ENCODE measurements at regions not wholly inside any gene's neighbourhood (a gene's known extent, or its start where the extent isn't known, plus 50 kb on each side); places are given as distances from the start of the nearest gene placed in this dataset.

DNA sequence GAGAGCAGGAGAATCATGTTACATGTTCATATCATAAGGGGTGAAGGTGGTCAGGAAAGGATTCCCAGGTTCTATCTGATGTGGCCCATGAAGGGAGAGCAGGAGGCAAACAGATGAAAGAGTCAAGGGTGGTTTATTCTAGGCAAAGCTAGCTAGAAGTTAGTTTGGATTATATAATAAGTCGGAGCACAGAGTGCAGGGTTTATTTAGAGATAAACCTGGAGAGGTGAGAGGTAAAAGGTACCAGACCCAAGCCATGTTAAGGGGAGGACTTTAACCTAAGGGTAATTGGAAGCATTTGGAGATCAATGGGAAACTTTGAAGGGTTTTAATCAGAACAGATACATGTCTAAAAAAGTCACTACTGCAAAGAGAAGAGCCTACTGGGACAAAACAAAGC is 69.2 kb upstream of the LRATD1 start:
- DNase-seq, result no peak

DNA sequence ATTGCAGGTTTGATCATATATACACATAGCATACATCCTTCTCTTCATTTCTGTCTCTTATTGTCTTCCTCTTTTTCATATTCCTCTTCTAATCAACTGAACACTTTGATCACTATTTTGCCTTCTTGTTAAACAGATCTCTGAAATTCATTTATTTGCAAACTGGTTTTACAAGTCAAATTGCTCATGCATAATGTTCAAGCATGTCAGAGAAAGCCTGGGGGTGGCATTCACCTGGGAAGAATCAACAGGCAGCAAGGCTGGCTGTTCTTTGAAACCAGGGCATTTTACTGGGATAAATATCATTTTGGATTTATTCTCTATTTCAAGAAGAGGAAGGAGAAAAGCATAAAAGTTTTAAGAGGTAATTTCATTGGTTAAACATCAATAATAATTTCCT is 66.9 kb upstream of the LRATD1 start:
- DNase-seq, result no peak

DNA sequence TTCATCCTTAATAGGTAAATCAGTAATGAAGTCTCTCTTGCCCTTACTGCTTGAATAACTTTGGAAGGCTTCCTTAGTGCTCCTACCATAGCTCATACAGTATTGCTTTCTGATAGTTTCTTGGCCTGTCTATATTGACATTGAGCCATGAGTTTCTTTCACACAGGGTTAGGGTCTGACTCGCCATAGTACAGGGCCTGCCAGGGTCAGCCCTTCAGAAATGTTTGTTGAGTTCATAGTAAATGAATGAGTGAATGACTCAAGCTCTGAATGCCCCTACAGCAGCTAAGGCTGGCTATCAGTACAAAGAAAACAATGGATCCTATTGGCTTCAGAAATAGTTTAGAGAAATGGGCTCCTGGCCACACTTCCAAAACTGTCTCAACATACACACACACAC is 65.0 kb upstream of the LRATD1 start:
- DNase-seq, result no peak

DNA sequence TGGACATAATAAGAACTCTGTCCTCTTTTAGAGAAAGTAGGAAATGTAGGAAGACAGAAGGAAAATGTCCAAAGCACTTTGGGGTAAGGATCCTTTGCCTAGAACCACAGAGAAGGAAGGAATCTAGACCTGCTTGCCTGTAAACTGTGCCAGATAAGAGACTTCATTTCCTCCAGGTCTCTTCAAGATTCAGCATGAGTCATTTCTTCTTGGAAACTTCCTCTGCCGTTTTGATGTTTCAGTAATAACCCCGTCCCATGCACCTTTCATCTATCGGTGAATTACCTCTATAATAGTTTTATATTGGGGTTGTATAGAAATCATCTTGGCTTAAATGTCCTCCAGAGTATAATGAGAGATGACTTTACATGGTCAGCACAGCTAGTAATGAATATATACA is 63.2 kb upstream of the LRATD1 start:
- DNase-seq, result no peak

GRCh38 chr2:14572633-14573032 is 59.9 kb upstream of the LRATD1 start:
- no peak for DNase-seq

DNA sequence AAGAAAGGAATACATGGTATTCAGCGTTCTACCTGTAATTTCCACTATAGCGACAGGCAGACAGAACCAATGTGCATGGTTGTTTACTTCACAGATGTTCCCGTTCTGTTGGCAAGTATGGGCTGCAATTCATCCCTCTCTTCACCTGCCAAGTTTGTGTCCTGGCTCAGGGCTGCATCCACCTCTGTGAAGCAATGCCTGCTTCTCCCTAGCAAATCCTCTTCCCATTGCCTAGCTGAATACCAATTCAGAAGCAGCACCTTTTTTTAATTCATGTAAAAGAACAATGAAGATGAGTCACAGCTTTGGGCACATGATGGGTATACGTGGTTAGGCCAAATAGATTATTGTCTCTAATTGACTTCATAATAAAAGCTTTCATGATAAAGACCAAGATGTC is 54.7 kb upstream of the LRATD1 start:
- no peak for DNase-seq
